ENCODE measurements at regions not wholly inside any gene's neighbourhood (a gene's known extent, or its start where the extent isn't known, plus 50 kb on each side); places are given as distances from the start of the nearest gene placed in this dataset.

- intact Hi-C loops (cut with micrococcal nuclease), result no loop called here
- CTCF ChIA-PET, result interaction anchor here (0.8 to 1.1 kb wide), 2 partner anchors 100 to 102 kb away, joined by 3 read pairs; no protein-coding TSS in a partner anchor
- DNase-seq, result no peak
- Mint-ChIP-seq H3K27ac (no peak overlapping the region), H3K9me3 (no peaks in the 10 kb centered on the region), H3K27me3 (ENCODE audit: low read depth) (no peaks in the 10 kb centered on the region), H3K4me1 (ENCODE audit: low read depth) (peaks cover 23% of the 10 kb centered on the region), H3K36me3 (ENCODE audit: low read depth) (no peaks in the 10 kb centered on the region), H3K4me3 (no peak overlapping the region)
Measured at GRCh38 chr4:3343358-3343757, 50.5 kb downstream of the RGS12 start.

GRCh38 chr4:3344104-3344503 is 51.3 kb downstream of the RGS12 start:
- no peak overlapping the region for H3K27ac Mint-ChIP-seq
- CTCF ChIA-PET, result interaction anchor here (0.8 to 1.1 kb wide), 2 partner anchors 99 to 101 kb away, joined by 3 read pairs; no protein-coding TSS in a partner anchor
- no peaks in the 10 kb centered on the region for H3K27me3 Mint-ChIP-seq (ENCODE audit: low read depth)
- DNase-seq, result no peak
- no peaks in the 10 kb centered on the region for H3K36me3 Mint-ChIP-seq (ENCODE audit: low read depth)
- H3K4me3 Mint-ChIP-seq, result no peak overlapping the region
- H3K9me3 Mint-ChIP-seq, result no peaks in the 10 kb centered on the region
- intact Hi-C loops (cut with micrococcal nuclease), result no loop called here
- H3K4me1 Mint-ChIP-seq (ENCODE audit: low read depth), result peaks cover 23% of the 10 kb centered on the region

GRCh38 chr4:3344596-3344995 is 51.8 kb downstream of the RGS12 start:
- Mint-ChIP-seq H3K36me3 (ENCODE audit: low read depth) (no peaks in the 10 kb centered on the region), H3K27me3 (ENCODE audit: low read depth) (no peaks in the 10 kb centered on the region), H3K4me1 (ENCODE audit: low read depth) (peaks cover 21% of the 10 kb centered on the region), H3K4me3 (no peak overlapping the region), H3K27ac (no peak overlapping the region), H3K9me3 (no peaks in the 10 kb centered on the region)
- CTCF ChIA-PET, result interaction anchor here (1.1 to 2.2 kb wide), 3 partner anchors 99 to 136 kb away, joined by 3 to 24 read pairs (median 14); no protein-coding TSS in a partner anchor
- DNase-seq, result no peak
- intact Hi-C loops (cut with micrococcal nuclease), result no loop called here

GRCh38 chr4:3345384-3345783 is 52.6 kb downstream of the RGS12 start:
- CTCF ChIA-PET, result interaction anchor here (1.5 to 2.2 kb wide), 5 partner anchors 13 to 136 kb away, joined by 4 to 24 read pairs (median 12); partner anchors contain the start of gene HGFAC
- H3K4me1 Mint-ChIP-seq (ENCODE audit: low read depth), result peaks cover 18% of the 10 kb centered on the region
- no peaks in the 10 kb centered on the region for H3K9me3 Mint-ChIP-seq
- no peaks in the 10 kb centered on the region for H3K27me3 Mint-ChIP-seq (ENCODE audit: low read depth)
- no peak overlapping the region for H3K4me3 Mint-ChIP-seq
- H3K36me3 Mint-ChIP-seq (ENCODE audit: low read depth), result no peaks in the 10 kb centered on the region
- no peak overlapping the region for H3K27ac Mint-ChIP-seq
- intact Hi-C loops (cut with micrococcal nuclease), result loop anchor here (5.0 kb wide), 1 partner anchor 143 kb away; no protein-coding TSS in a partner anchor
- DNase-seq, result no peak

GRCh38 chr4:3346146-3346545 is 53.3 kb downstream of the RGS12 start:
- CTCF ChIA-PET, result interaction anchor here (0.6 to 2.2 kb wide), 29 partner anchors 8 to 535 kb away, joined by 3 to 24 read pairs (median 4); partner anchors contain the start of gene HGFAC
- DNase-seq, result peak; percentile 71
- no peaks in the 10 kb centered on the region for H3K9me3 Mint-ChIP-seq
- H3K27ac Mint-ChIP-seq, result no peak overlapping the region
- no peaks in the 10 kb centered on the region for H3K27me3 Mint-ChIP-seq (ENCODE audit: low read depth)
- intact Hi-C loops (cut with micrococcal nuclease), result loop anchor here (1.0 to 5.0 kb wide), 5 partner anchors 97 to 299 kb away; no protein-coding TSS in a partner anchor
- H3K36me3 Mint-ChIP-seq (ENCODE audit: low read depth), result no peaks in the 10 kb centered on the region
- H3K4me1 Mint-ChIP-seq (ENCODE audit: low read depth), result peaks cover 18% of the 10 kb centered on the region
- no peak overlapping the region for H3K4me3 Mint-ChIP-seq

- H3K27ac Mint-ChIP-seq, result no peak overlapping the region
- intact Hi-C loops (cut with micrococcal nuclease), result loop anchor here (2.0 to 5.0 kb wide), 3 partner anchors 146 to 301 kb away; no protein-coding TSS in a partner anchor
- no peak overlapping the region for H3K4me3 Mint-ChIP-seq
- no peak for DNase-seq
- peaks cover 7% of the 10 kb centered on the region for H3K4me1 Mint-ChIP-seq (ENCODE audit: low read depth)
- CTCF ChIA-PET, result interaction anchor here (0.8 kb wide), 1 partner anchor 97 kb away, joined by 3 read pairs; no protein-coding TSS in a partner anchor
- H3K36me3 Mint-ChIP-seq (ENCODE audit: low read depth), result no peaks in the 10 kb centered on the region
- H3K27me3 Mint-ChIP-seq (ENCODE audit: low read depth), result no peaks in the 10 kb centered on the region
- H3K9me3 Mint-ChIP-seq, result peaks cover 11% of the 10 kb centered on the region
Measured at GRCh38 chr4:3347871-3348270, 55.0 kb downstream of the RGS12 start.

- Mint-ChIP-seq H3K4me1 (ENCODE audit: low read depth) (peaks cover 7% of the 10 kb centered on the region), H3K36me3 (ENCODE audit: low read depth) (no peaks in the 10 kb centered on the region), H3K4me3 (no peak overlapping the region), H3K9me3 (peaks cover 13% of the 10 kb centered on the region), H3K27ac (no peak overlapping the region), H3K27me3 (ENCODE audit: low read depth) (no peaks in the 10 kb centered on the region)
- DNase-seq, result no peak
- intact Hi-C loops (cut with micrococcal nuclease), result loop anchor here (5.0 kb wide), 1 partner anchor 146 kb away; no protein-coding TSS in a partner anchor
- CTCF ChIA-PET, result interaction anchor here (0.6 to 1.0 kb wide), 3 partner anchors 12 to 96 kb away, joined by 3 to 4 read pairs (median 3); no protein-coding TSS in a partner anchor
Measured at GRCh38 chr4:3348621-3349020, 55.8 kb downstream of the RGS12 start.

GRCh38 chr4:3349116-3349515 is 56.3 kb downstream of the RGS12 start:
- no peaks in the 10 kb centered on the region for H3K36me3 Mint-ChIP-seq (ENCODE audit: low read depth)
- peaks cover 13% of the 10 kb centered on the region for H3K9me3 Mint-ChIP-seq
- H3K27me3 Mint-ChIP-seq (ENCODE audit: low read depth), result no peaks in the 10 kb centered on the region
- H3K4me3 Mint-ChIP-seq, result no peak overlapping the region
- H3K27ac Mint-ChIP-seq, result no peak overlapping the region
- intact Hi-C loops (cut with micrococcal nuclease), result loop anchor here (5.0 kb wide), 1 partner anchor 147 kb away; no protein-coding TSS in a partner anchor
- peaks cover 7% of the 10 kb centered on the region for H3K4me1 Mint-ChIP-seq (ENCODE audit: low read depth)
- CTCF ChIA-PET, result interaction anchor here (0.6 to 1.0 kb wide), 2 partner anchors 11 to 45 kb away, joined by 3 to 4 read pairs; no protein-coding TSS in a partner anchor
- no peak for DNase-seq

- H3K36me3 Mint-ChIP-seq (ENCODE audit: low read depth), result no peaks in the 10 kb centered on the region
- peaks cover 13% of the 10 kb centered on the region for H3K9me3 Mint-ChIP-seq
- CTCF ChIA-PET, result no interaction called here
- H3K4me1 Mint-ChIP-seq (ENCODE audit: low read depth), result peaks cover 5% of the 10 kb centered on the region
- intact Hi-C loops (cut with micrococcal nuclease), result no loop called here
- H3K4me3 Mint-ChIP-seq, result no peak overlapping the region
- DNase-seq, result no peak
- no peaks in the 10 kb centered on the region for H3K27me3 Mint-ChIP-seq (ENCODE audit: low read depth)
- H3K27ac Mint-ChIP-seq, result no peak overlapping the region
Measured at GRCh38 chr4:3351997-3352396, 59.2 kb downstream of the RGS12 start.

- intact Hi-C loops (cut with micrococcal nuclease), result no loop called here
- Mint-ChIP-seq H3K36me3 (ENCODE audit: low read depth) (no peaks in the 10 kb centered on the region), H3K27ac (no peak overlapping the region), H3K4me1 (ENCODE audit: low read depth) (peaks cover 5% of the 10 kb centered on the region), H3K9me3 (peaks cover 13% of the 10 kb centered on the region), H3K27me3 (ENCODE audit: low read depth) (no peaks in the 10 kb centered on the region), H3K4me3 (no peak overlapping the region)
- CTCF ChIA-PET, result no interaction called here
- DNase-seq, result no peak
Measured at GRCh38 chr4:3352505-3352904, 59.7 kb downstream of the RGS12 start.

- H3K27ac Mint-ChIP-seq, result no peak overlapping the region
- H3K36me3 Mint-ChIP-seq (ENCODE audit: low read depth), result no peaks in the 10 kb centered on the region
- no peak for DNase-seq
- CTCF ChIA-PET, result interaction anchor here (2.4 kb wide), 1 partner anchor 17 kb away, joined by 7 read pairs; no protein-coding TSS in a partner anchor
- no peak overlapping the region for H3K4me3 Mint-ChIP-seq
- intact Hi-C loops (cut with micrococcal nuclease), result no loop called here
- peaks cover 13% of the 10 kb centered on the region for H3K9me3 Mint-ChIP-seq
- H3K4me1 Mint-ChIP-seq (ENCODE audit: low read depth), result peaks cover 6% of the 10 kb centered on the region
- no peaks in the 10 kb centered on the region for H3K27me3 Mint-ChIP-seq (ENCODE audit: low read depth)
Measured at GRCh38 chr4:3352941-3353594, 60.2 kb downstream of the RGS12 start.

- no peaks in the 10 kb centered on the region for H3K36me3 Mint-ChIP-seq (ENCODE audit: low read depth)
- H3K27ac Mint-ChIP-seq, result no peak overlapping the region
Measured at GRCh38 chr4:3353752-3354454, 61.1 kb downstream of the RGS12 start.

More at GRCh38 chr4:3353752-3354454, 61.1 kb downstream of the RGS12 start:
- H3K4me1 Mint-ChIP-seq (ENCODE audit: low read depth), result peaks cover 12% of the 10 kb centered on the region
- peaks cover 13% of the 10 kb centered on the region for H3K9me3 Mint-ChIP-seq
- H3K4me3 Mint-ChIP-seq, result no peak overlapping the region
- H3K27me3 Mint-ChIP-seq (ENCODE audit: low read depth), result no peaks in the 10 kb centered on the region
- DNase-seq, result no peak
- CTCF ChIA-PET, result interaction anchor here (1.3 to 2.6 kb wide), 3 partner anchors 8 to 17 kb away, joined by 3 to 10 read pairs (median 7); no protein-coding TSS in a partner anchor
- intact Hi-C loops (cut with micrococcal nuclease), result no loop called here
